Liver (tissue), 3 donors: ENCODE measurements at regions not wholly inside any gene's neighbourhood (a gene's known extent, or its start where the extent isn't known, plus 50 kb on each side); places are given as distances from the start of the nearest gene placed in this dataset.

ENCODE experiments used
- EGR1 ChIP-seq, 2 donors: IDR thresholded peaks; 2 replicates each; pipeline ENCODE4 v1.6.1; 2016 to 2018; ENCODE audit warnings: antibody characterized with exemption in 2 of 2, low read depth in 2 of 2
- JUND ChIP-seq, 2 donors: IDR thresholded peaks; 2 replicates each; pipeline ENCODE4 v1.6.1; 2016; ENCODE audit warnings: antibody characterized with exemption in 2 of 2
- RAD21 ChIP-seq, 2 donors: IDR thresholded peaks; 2 replicates each; pipeline ENCODE4 v1.6.1; 2016; ENCODE audit warnings: antibody characterized with exemption in 2 of 2, mild to moderate bottlenecking in 2 of 2
- RXRA ChIP-seq, 2 donors: IDR thresholded peaks; 2 replicates each; pipeline ENCODE4 v1.6.1; 2017 to 2018; ENCODE audit warnings: antibody characterized with exemption in 2 of 2, mild to moderate bottlenecking in 1 of 2
- TF ChIP-seq, protein P1 (sequence below): fragments of 150-350 bp; IDR thresholded peaks from 2 replicates; pipeline ENCODE4 v1.5.1; 2017; ENCODE audit warnings: improper control_type of control experiment, low read depth, low read length; ENCODE audit not compliant: missing input control
- TF ChIP-seq, protein P2 (sequence below): IDR thresholded peaks from 2 replicates; pipeline ENCODE4 v1.6.1; 2016; ENCODE audit warnings: antibody characterized with exemption
- TF ChIP-seq, protein P3 (sequence below): IDR thresholded peaks from 2 replicates; pipeline ENCODE4 v1.6.1; 2016; ENCODE audit warnings: antibody characterized with exemption, mild to moderate bottlenecking
- donor health status: healthy.
- donor health status: healthy.

DNA sequence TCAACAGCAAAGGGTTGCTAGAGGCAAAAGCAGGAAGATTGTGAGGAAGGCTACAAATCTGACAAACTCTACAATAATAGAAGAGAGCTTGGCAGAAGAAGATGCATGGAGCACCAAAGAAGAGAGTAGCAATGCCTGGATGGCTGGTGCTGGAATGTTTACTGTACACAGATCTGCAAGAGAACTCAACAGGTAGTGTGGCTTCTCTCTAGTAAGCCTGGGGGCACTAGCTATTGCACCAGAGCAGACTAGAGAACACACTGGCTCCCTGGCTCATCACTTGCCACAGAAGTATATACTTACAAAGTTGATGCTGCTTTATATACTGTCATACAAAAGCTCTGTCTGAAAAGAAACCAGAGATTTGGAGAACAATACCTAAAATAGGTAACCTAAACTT is 475.0 kb upstream of the NCAM2 start:
- TF ChIP-seq, protein P1, sequence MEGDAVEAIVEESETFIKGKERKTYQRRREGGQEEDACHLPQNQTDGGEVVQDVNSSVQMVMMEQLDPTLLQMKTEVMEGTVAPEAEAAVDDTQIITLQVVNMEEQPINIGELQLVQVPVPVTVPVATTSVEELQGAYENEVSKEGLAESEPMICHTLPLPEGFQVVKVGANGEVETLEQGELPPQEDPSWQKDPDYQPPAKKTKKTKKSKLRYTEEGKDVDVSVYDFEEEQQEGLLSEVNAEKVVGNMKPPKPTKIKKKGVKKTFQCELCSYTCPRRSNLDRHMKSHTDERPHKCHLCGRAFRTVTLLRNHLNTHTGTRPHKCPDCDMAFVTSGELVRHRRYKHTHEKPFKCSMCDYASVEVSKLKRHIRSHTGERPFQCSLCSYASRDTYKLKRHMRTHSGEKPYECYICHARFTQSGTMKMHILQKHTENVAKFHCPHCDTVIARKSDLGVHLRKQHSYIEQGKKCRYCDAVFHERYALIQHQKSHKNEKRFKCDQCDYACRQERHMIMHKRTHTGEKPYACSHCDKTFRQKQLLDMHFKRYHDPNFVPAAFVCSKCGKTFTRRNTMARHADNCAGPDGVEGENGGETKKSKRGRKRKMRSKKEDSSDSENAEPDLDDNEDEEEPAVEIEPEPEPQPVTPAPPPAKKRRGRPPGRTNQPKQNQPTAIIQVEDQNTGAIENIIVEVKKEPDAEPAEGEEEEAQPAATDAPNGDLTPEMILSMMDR: no peak
- TF ChIP-seq, protein P2, sequence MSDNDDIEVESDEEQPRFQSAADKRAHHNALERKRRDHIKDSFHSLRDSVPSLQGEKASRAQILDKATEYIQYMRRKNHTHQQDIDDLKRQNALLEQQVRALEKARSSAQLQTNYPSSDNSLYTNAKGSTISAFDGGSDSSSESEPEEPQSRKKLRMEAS: no peak
- TF ChIP-seq EGR1 (IDR thresholded peaks at IDR 0.05; ENCODE audit: low read depth in 2 of 2) (no peak), JUND (IDR thresholded peaks at IDR 0.05) (no peak), RAD21 (IDR thresholded peaks at IDR 0.05) (no peak), RXRA (IDR thresholded peaks at IDR 0.05) (no peak)
- TF ChIP-seq, protein P3, sequence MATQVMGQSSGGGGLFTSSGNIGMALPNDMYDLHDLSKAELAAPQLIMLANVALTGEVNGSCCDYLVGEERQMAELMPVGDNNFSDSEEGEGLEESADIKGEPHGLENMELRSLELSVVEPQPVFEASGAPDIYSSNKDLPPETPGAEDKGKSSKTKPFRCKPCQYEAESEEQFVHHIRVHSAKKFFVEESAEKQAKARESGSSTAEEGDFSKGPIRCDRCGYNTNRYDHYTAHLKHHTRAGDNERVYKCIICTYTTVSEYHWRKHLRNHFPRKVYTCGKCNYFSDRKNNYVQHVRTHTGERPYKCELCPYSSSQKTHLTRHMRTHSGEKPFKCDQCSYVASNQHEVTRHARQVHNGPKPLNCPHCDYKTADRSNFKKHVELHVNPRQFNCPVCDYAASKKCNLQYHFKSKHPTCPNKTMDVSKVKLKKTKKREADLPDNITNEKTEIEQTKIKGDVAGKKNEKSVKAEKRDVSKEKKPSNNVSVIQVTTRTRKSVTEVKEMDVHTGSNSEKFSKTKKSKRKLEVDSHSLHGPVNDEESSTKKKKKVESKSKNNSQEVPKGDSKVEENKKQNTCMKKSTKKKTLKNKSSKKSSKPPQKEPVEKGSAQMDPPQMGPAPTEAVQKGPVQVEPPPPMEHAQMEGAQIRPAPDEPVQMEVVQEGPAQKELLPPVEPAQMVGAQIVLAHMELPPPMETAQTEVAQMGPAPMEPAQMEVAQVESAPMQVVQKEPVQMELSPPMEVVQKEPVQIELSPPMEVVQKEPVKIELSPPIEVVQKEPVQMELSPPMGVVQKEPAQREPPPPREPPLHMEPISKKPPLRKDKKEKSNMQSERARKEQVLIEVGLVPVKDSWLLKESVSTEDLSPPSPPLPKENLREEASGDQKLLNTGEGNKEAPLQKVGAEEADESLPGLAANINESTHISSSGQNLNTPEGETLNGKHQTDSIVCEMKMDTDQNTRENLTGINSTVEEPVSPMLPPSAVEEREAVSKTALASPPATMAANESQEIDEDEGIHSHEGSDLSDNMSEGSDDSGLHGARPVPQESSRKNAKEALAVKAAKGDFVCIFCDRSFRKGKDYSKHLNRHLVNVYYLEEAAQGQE: no peak
